K562 (cell line): ENCODE measurements at regions not wholly inside any gene's neighbourhood (a gene's known extent, or its start where the extent isn't known, plus 50 kb on each side); places are given as distances from the start of the nearest gene placed in this dataset.

Experiments
- ATAC-seq: fragments of 200-7000 bp; cut with Tn5 transposase; 3 replicates; pipeline ENCODE4 v1.9.1; 2020; ENCODE audit warnings: moderate library complexity
- BruUV-seq: library from RNA; stranded (reverse); fragments of 400-500 nt; replicated peaks from 2 replicates; lab custom pipeline; 2021; lab: Mats Ljungman, UMichigan
- CTCF ChIA-PET: fragments of 300-600 bp; formaldehyde crosslinking; extraction: SDS; loops from one replicate; lab custom pipeline; 2021; ENCODE audit warnings: low intra/inter-chr PET ratio; lab: Yijun Ruan, JAX
- POLR2A ChIA-PET: fragments of 300-600, 350-650 bp; sonication (Branson Sonifier 250); formaldehyde crosslinking; extraction: SDS; loops from one replicate; lab custom pipeline; 2021; ENCODE audit warnings: antibody characterized with exemption, inconsistent platforms; lab: Yijun Ruan, JAX
- DNase-seq, 4 experiments: peaks; one replicate each; pipeline versions ENCODE4 v3.0.0 to v3.0.0-alpha.2; 2011 to 2018; ENCODE audit warnings: low spot score in 3 of 4, mixed read lengths in 3 of 4; ENCODE audit errors: extremely low read depth in 1 of 4
- FAIRE-seq: peaks from 2 replicates; lab custom pipeline; 2011; peaks lifted over from hg19 to GRCh38; lab: Jason Lieb, UNC
- H2AFZ ChIP-seq: 2 replicates; pipeline ENCODE4 v1.6.0; 2011; ENCODE audit warnings: low read depth, low read length, control low read depth, inconsistent platforms
- H3K27ac ChIP-seq: fragments of 200-600 bp; 3 replicates; pipeline ENCODE4 v1.8.0; 2011; ENCODE audit warnings: low read depth, mild to moderate bottlenecking, control low read depth, inconsistent platforms, low read length, moderate library complexity, mixed read lengths; ENCODE audit errors: extremely low read depth
- H3K27me3 ChIP-seq, 2 experiments: fragments of 300-600 bp in 1 of 2; 2 replicates in 1 of 2; 3 replicates in 1 of 2; pipeline versions ENCODE4 v1.6.0 to v1.8.0; 2011; ENCODE audit warnings: inconsistent platforms in 2 of 2, low read length in 2 of 2, mild to moderate bottlenecking in 1 of 2, mixed read lengths in 1 of 2, moderate library complexity in 1 of 2; ENCODE audit not compliant: control insufficient read depth in 2 of 2, insufficient read depth in 2 of 2
- H3K36me3 ChIP-seq: fragments of 300-600 bp; 3 replicates; pipeline ENCODE4 v1.8.0; 2011; ENCODE audit warnings: mild to moderate bottlenecking, low read length, inconsistent platforms; ENCODE audit not compliant: control insufficient read depth, insufficient read depth
- H3K4me1 ChIP-seq, 2 experiments: fragments of 200-600 bp in 1 of 2; replicated peaks in 1 of 2; 2 replicates in 1 of 2; 3 replicates in 1 of 2; pipeline versions ENCODE4 v1.5.1 to v1.8.0; 2011; ENCODE audit warnings: inconsistent platforms in 2 of 2, low read length in 2 of 2, mild to moderate bottlenecking in 1 of 2, mixed read lengths in 1 of 2, moderate library complexity in 1 of 2; ENCODE audit not compliant: control insufficient read depth in 2 of 2, insufficient read depth in 2 of 2
- H3K4me2 ChIP-seq: 2 replicates; pipeline ENCODE4 v1.6.1; 2011; ENCODE audit warnings: low read length, control low read depth, inconsistent platforms, mixed read lengths; ENCODE audit not compliant: insufficient read depth
- H3K4me3 ChIP-seq: fragments of 200-600 bp; sonication (generic), shearing (Covaris generic); 2 replicates; pipeline ENCODE4 v1.5.1; 2016; ENCODE audit warnings: control low read depth, inconsistent platforms
- H3K79me2 ChIP-seq: fragments of 200-600 bp; 3 replicates; pipeline ENCODE4 v1.8.0; 2011; ENCODE audit warnings: low read length, inconsistent platforms; ENCODE audit not compliant: control insufficient read depth, insufficient read depth
- H3K9ac ChIP-seq, 2 experiments: 2 replicates each; pipeline versions ENCODE4 v1.6.0 to v1.6.1; 2011; ENCODE audit warnings: low read depth in 2 of 2, low read length in 2 of 2, control low read depth in 1 of 2, inconsistent platforms in 1 of 2, mild to moderate bottlenecking in 1 of 2, mixed read lengths in 1 of 2; ENCODE audit not compliant: insufficient read depth in 1 of 2
- H3K9me1 ChIP-seq: one replicate; pipeline ENCODE4 v1.6.0; 2011; ENCODE audit warnings: inconsistent platforms, mild to moderate bottlenecking, low read length, moderate library complexity; ENCODE audit not compliant: control insufficient read depth, insufficient read depth
- H3K9me3 ChIP-seq: replicated peaks from 2 replicates; pipeline ENCODE4 v1.5.1; 2011; ENCODE audit warnings: low read depth, low read length, inconsistent platforms; ENCODE audit not compliant: control insufficient read depth, insufficient read depth
- H4K20me1 ChIP-seq: replicated peaks from 2 replicates; pipeline ENCODE4 v1.6.1; 2011; ENCODE audit warnings: low read length, inconsistent platforms, mixed read lengths; ENCODE audit not compliant: control insufficient read depth, insufficient read depth
- FOXP1 ChIP-seq: sonication (generic); formaldehyde crosslinking; IDR thresholded peaks from 2 replicates; pipeline ENCODE4 v1.8.0; 2022; ENCODE audit warnings: mild to moderate bottlenecking, missing genetic modification reagents
- GTF3C2 ChIP-seq: IDR thresholded peaks from 3 replicates; pipeline ENCODE4 v1.6.1; 2011; ENCODE audit warnings: borderline replicate concordance, mild to moderate bottlenecking, moderate library complexity; ENCODE audit not compliant: insufficient read length; ENCODE audit errors: extremely low read depth
- RBM22 ChIP-seq: fragments of 200-400 bp; formaldehyde crosslinking; IDR thresholded peaks from 2 replicates; pipeline ENCODE4 v1.6.1; 2018; ENCODE audit warnings: low read length, low read depth; ENCODE audit not compliant: poor library complexity, severe bottlenecking
- RBM34 ChIP-seq: fragments of 200-400 bp; formaldehyde crosslinking; IDR thresholded peaks from 2 replicates; pipeline ENCODE4 v1.6.1; 2018; ENCODE audit warnings: low read length, borderline replicate concordance; ENCODE audit not compliant: insufficient read depth
- ZNF140 ChIP-seq: fragments of 250-450 bp; sonication (Bioruptor Pico); IDR thresholded peaks from 2 replicates; pipeline ENCODE4 v1.8.0; 2021; ENCODE audit warnings: moderate library complexity, mild to moderate bottlenecking, inconsistent platforms
- WGBS: fragments of 100-300 bp; shearing (Covaris generic); methylation state at CpG from one replicate; pipeline ENCODE4 v1.1.6; 2016; ENCODE audit warnings: low coverage, mixed read lengths; ENCODE audit not compliant: insufficient coverage; ENCODE audit errors: missing lambda C conversion rate; 5-methylcytosine and 5-hydroxymethylcytosine counted together
- in situ Hi-C: fragments of 300-500 bp; cut with MboI; formaldehyde crosslinking; loops from 4 replicates; pipeline ENCODE4 v1.15.0; 2018; ENCODE audit warnings: inconsistent platforms, mixed read lengths
- intact Hi-C: fragments of 100-400 bp; cut with micrococcal nuclease; formaldehyde crosslinking; loops from 2 replicates; pipeline ENCODE4 v1.14.2; 2022
- TF ChIP-seq, protein P1 (sequence below): fragments of 250-450 bp; sonication (Bioruptor Pico); IDR thresholded peaks from 2 replicates; pipeline ENCODE4 v1.5.0; 2020; ENCODE audit warnings: mild to moderate bottlenecking

DNA sequence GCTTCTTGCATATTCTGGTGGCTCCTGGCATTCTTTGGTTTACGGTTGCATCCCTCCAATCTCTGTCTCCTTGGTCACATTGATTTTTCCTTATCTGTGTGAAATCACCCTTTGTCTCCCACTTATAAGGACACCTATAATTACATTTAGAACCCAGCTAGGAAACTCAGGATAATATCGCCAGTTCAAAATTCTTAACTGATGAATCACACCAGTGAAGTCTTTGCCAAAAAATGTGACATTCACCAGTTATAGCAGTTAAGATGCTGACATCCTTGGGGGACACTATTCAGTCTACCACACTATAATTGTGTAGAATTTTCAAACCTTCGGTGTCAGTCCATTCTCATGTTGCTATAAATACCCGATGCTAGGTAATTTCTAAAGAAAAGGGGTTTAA, 320.2 kb downstream of the TMX3 start:
- TF ChIP-seq ZNF140 (CRISPR knock-in tag): no peak
- TF ChIP-seq, protein P1, sequence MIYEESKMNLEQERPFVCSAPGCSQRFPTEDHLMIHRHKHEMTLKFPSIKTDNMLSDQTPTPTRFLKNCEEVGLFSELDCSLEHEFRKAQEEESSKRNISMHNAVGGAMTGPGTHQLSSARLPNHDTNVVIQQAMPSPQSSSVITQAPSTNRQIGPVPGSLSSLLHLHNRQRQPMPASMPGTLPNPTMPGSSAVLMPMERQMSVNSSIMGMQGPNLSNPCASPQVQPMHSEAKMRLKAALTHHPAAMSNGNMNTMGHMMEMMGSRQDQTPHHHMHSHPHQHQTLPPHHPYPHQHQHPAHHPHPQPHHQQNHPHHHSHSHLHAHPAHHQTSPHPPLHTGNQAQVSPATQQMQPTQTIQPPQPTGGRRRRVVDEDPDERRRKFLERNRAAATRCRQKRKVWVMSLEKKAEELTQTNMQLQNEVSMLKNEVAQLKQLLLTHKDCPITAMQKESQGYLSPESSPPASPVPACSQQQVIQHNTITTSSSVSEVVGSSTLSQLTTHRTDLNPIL: no peak
- H3K27ac ChIP-seq: no peak overlapping the region
- 0% methylated on average over 4 of the region's 4 CpGs for WGBS
- no TSS peak for BruUV-seq
- no peaks in the 10 kb centered on the region for H3K79me2 ChIP-seq
- H3K4me3 ChIP-seq: no peak overlapping the region
- H4K20me1 ChIP-seq: no peaks in the 10 kb centered on the region
- no peak overlapping the region for H2AFZ ChIP-seq
- ChIA-PET POLR2A (no interaction called here), CTCF (no interaction called here)
- H3K9me1 ChIP-seq: no peaks in the 10 kb centered on the region
- H3K36me3 ChIP-seq: no peaks in the 10 kb centered on the region
- no peaks in the 10 kb centered on the region for H3K27me3 ChIP-seq
- no peaks in the 10 kb centered on the region for H3K4me1 ChIP-seq
- intact Hi-C loops (no loop called here), in situ Hi-C loops (no loop called here)
- FAIRE-seq: no peak
- H3K9me3 ChIP-seq: no peaks in the 10 kb centered on the region
- DNase-seq: no peak
- no peak overlapping the region for H3K4me2 ChIP-seq
- ATAC-seq: no peak
- no peak overlapping the region for H3K9ac ChIP-seq

GRCh38 chr18:68391801-68392200, 323.1 kb downstream of the TMX3 start:
- intact Hi-C loops: no loop called here
- in situ Hi-C loops: no loop called here
- H3K36me3 ChIP-seq: no peaks in the 10 kb centered on the region
- no TSS peak for BruUV-seq
- no peak for ATAC-seq
- no peaks in the 10 kb centered on the region for H3K79me2 ChIP-seq
- no peaks in the 10 kb centered on the region for H3K27me3 ChIP-seq
- no peak overlapping the region for H3K4me2 ChIP-seq
- no peaks in the 10 kb centered on the region for H3K4me1 ChIP-seq
- DNase-seq: no peak
- no peak for FAIRE-seq
- H3K9ac ChIP-seq: no peak overlapping the region
- H3K4me3 ChIP-seq: no peak overlapping the region
- H3K9me1 ChIP-seq: no peaks in the 10 kb centered on the region
- H3K27ac ChIP-seq: no peak overlapping the region
- TF ChIP-seq FOXP1 (CRISPR knock-in tag) (no peak), RBM22 (no peak), GTF3C2 (no peak), RBM34 (no peak)
- H2AFZ ChIP-seq: no peak overlapping the region
- POLR2A ChIA-PET: no interaction called here
- no peaks in the 10 kb centered on the region for H4K20me1 ChIP-seq
- CTCF ChIA-PET: no interaction called here
- no peaks in the 10 kb centered on the region for H3K9me3 ChIP-seq
